Smooth muscle cell (in vitro differentiated cells): ENCODE measurements at regions not wholly inside any gene's neighbourhood (a gene's known extent, or its start where the extent isn't known, plus 50 kb on each side); places are given as distances from the start of the nearest gene placed in this dataset.
"Not testable (repeated sequence)": the region's sequence is repeated elsewhere in the genome, so short reads cannot be mapped to it uniquely, and the experiment has no call there.

Experiments used
- DNase-seq: peaks from one replicate; lab custom pipeline; 2025; ENCODE audit not compliant: unreplicated experiment; lab: John Stamatoyannopoulos, UW
- H2AFZ ChIP-seq: fragments of 200-600 bp; sonication (generic); 2 replicates; pipeline ENCODE4 v1.6.0; 2016; ENCODE audit warnings: antibody characterized with exemption, low read depth, mild to moderate bottlenecking
- H3F3A ChIP-seq: fragments of 200-600 bp; sonication (generic); 2 replicates; pipeline ENCODE4 v1.6.0; 2017; ENCODE audit warnings: antibody characterized with exemption, low read depth
- H3K27ac ChIP-seq: fragments of 200-600 bp; sonication (generic); 2 replicates; pipeline ENCODE4 v1.5.1; 2016; ENCODE audit warnings: low read depth, mild to moderate bottlenecking
- H3K27me3 ChIP-seq: fragments of 200-600 bp; sonication (generic); 2 replicates; pipeline ENCODE4 v1.6.1; 2016; ENCODE audit warnings: low read depth, mild to moderate bottlenecking
- H3K36me3 ChIP-seq: fragments of 200-600 bp; sonication (generic); 2 replicates; pipeline ENCODE4 v1.5.1; 2016; ENCODE audit warnings: low read depth
- H3K4me1 ChIP-seq: fragments of 200-600 bp; sonication (generic); 2 replicates; pipeline ENCODE4 v1.5.1; 2016; ENCODE audit warnings: low read depth
- H3K4me2 ChIP-seq: fragments of 200-600 bp; sonication (generic); 2 replicates; pipeline ENCODE4 v1.6.0; 2016; ENCODE audit warnings: mild to moderate bottlenecking
- H3K4me3 ChIP-seq: fragments of 200-600 bp; sonication (generic); 2 replicates; pipeline ENCODE4 v1.5.1; 2016; ENCODE audit warnings: mild to moderate bottlenecking
- H3K79me2 ChIP-seq: fragments of 200-600 bp; sonication (generic); 2 replicates; pipeline ENCODE4 v1.6.0; 2016; ENCODE audit warnings: low read depth, mild to moderate bottlenecking
- H3K9ac ChIP-seq: fragments of 200-600 bp; sonication (generic); 2 replicates; pipeline ENCODE4 v1.6.0; 2016; ENCODE audit warnings: low read depth
- H3K9me3 ChIP-seq: fragments of 200-600 bp; sonication (generic); replicated peaks from 2 replicates; pipeline ENCODE4 v1.5.1; 2016; ENCODE audit warnings: low read depth
- H4K20me1 ChIP-seq: fragments of 200-600 bp; sonication (generic); 2 replicates; pipeline ENCODE4 v1.6.0; 2016; ENCODE audit warnings: low read depth
- CTCF ChIP-seq: fragments of 200-600 bp; sonication (generic); IDR thresholded peaks from 2 replicates; pipeline ENCODE4 v1.5.1; 2017; ENCODE audit warnings: borderline replicate concordance, mild to moderate bottlenecking, antibody characterized with exemption; ENCODE audit not compliant: insufficient read depth, poor library complexity, severe bottlenecking
- WGBS: methylation state at CpG from one replicate; pipeline ENCODE4 v1.1.7; 2016; ENCODE audit warnings: low lambda C conversion rate; 5-methylcytosine and 5-hydroxymethylcytosine counted together

- H3K27me3 ChIP-seq = no peaks in the 10 kb centered on the region
- no peaks in the 10 kb centered on the region for H3K4me1 ChIP-seq
- no peak for DNase-seq
- no peak overlapping the region for H3K9ac ChIP-seq
- no peaks in the 10 kb centered on the region for H3F3A ChIP-seq
- no peak overlapping the region for H2AFZ ChIP-seq
- no peaks in the 10 kb centered on the region for H3K36me3 ChIP-seq
- no peak overlapping the region for H3K4me2 ChIP-seq
- H3K4me3 ChIP-seq = no peak overlapping the region
- H3K27ac ChIP-seq = no peak overlapping the region
- no peaks in the 10 kb centered on the region for H3K79me2 ChIP-seq
- 100% methylated on average over 1 of the region's 1 CpG for WGBS
- TF ChIP-seq CTCF = no peak
- no peaks in the 10 kb centered on the region for H3K9me3 ChIP-seq
- H4K20me1 ChIP-seq = no peaks in the 10 kb centered on the region
Measured at GRCh38 chr7:17412883-17413282, 114.4 kb downstream of the AHR start.

- Histone ChIP-seq H3K4me1 (no peaks in the 10 kb centered on the region), H3K9ac (no peak overlapping the region), H3K79me2 (no peaks in the 10 kb centered on the region), H3K27ac (no peak overlapping the region), H3K4me3 (no peak overlapping the region), H3K4me2 (no peak overlapping the region), H4K20me1 (no peaks in the 10 kb centered on the region), H3K27me3 (no peaks in the 10 kb centered on the region), H2AFZ (no peak overlapping the region), H3F3A (no peaks in the 10 kb centered on the region), H3K36me3 (no peaks in the 10 kb centered on the region), H3K9me3 (no peaks in the 10 kb centered on the region)
- DNase-seq = no peak
- TF ChIP-seq CTCF = no peak
- 100% methylated on average over 2 of the region's 2 CpGs for WGBS
Measured at GRCh38 chr7:17415955-17416354, 117.5 kb downstream of the AHR start.

GRCh38 chr7:17420308-17421015 is 122.0 kb downstream of the AHR start:
- not testable (repeated sequence) for H3K27me3 ChIP-seq, H3K9me3 ChIP-seq, H3K9ac ChIP-seq, H3K36me3 ChIP-seq, H3F3A ChIP-seq, DNase-seq, H3K4me3 ChIP-seq, H4K20me1 ChIP-seq, H3K79me2 ChIP-seq
- Histone ChIP-seq H3K4me1 (peaks cover 11% of the 10 kb centered on the region), H3K4me2 (peak overlapping the region; percentile 8), H3K27ac (peak overlapping the region; percentile 11), H2AFZ (peak overlapping the region; percentile 4)
- WGBS = 55% methylated on average over 7 of the region's 7 CpGs

GRCh38 chr7:17421941-17422340 is 123.5 kb downstream of the AHR start:
- Histone ChIP-seq H3K79me2 (no peaks in the 10 kb centered on the region), H3K9me3 (no peaks in the 10 kb centered on the region), H3K4me1 (peaks cover 11% of the 10 kb centered on the region), H2AFZ (peak overlapping the region; percentile 4), H3F3A (peaks cover 3% of the 10 kb centered on the region), H3K27me3 (no peaks in the 10 kb centered on the region), H3K4me2 (peak overlapping the region; percentile 59), H4K20me1 (no peaks in the 10 kb centered on the region), H3K4me3 (no peak overlapping the region), H3K27ac (peak overlapping the region; percentile 67), H3K36me3 (peaks cover 4% of the 10 kb centered on the region), H3K9ac (no peak overlapping the region)
- no peak for DNase-seq
- TF ChIP-seq CTCF = no peak
- 18% methylated on average over 4 of the region's 4 CpGs for WGBS
